NB4 (cell line): ENCODE measurements at regions not wholly inside any gene's neighbourhood (a gene's known extent, or its start where the extent isn't known, plus 50 kb on each side); places are given as distances from the start of the nearest gene placed in this dataset.

ENCODE experiments used
- POLR2A ChIP-seq: IDR thresholded peaks from 2 replicates; pipeline ENCODE4 v1.6.1; 2011; ENCODE audit warnings: mild to moderate bottlenecking; ENCODE audit not compliant: insufficient read length; ENCODE audit errors: extremely low read depth
- TF ChIP-seq, protein P1 (sequence below): IDR thresholded peaks from one replicate; pipeline ENCODE4 v1.5.1; 2012; ENCODE audit warnings: low read depth, low read length

DNA sequence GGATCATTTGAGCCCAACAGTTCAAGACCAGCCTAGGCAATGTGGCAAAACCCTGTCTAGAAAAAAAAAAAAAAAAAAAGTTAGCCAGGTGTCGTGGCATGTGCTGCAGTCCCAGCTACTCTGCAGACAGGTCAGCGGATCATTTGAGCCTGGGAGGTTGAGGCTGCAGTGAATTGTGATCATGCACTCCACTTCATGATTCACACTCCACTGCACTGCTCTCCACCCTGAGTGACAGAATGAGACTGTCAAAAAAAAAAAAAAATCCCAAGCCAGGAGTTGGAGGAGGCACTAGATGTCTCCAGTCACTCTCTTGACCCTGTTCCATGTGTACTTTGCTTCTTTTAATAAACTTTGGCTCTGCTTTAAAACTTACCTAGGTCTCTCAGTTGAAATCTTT, 51.0 kb upstream of the OLFM3 start:
- TF ChIP-seq, protein P1, sequence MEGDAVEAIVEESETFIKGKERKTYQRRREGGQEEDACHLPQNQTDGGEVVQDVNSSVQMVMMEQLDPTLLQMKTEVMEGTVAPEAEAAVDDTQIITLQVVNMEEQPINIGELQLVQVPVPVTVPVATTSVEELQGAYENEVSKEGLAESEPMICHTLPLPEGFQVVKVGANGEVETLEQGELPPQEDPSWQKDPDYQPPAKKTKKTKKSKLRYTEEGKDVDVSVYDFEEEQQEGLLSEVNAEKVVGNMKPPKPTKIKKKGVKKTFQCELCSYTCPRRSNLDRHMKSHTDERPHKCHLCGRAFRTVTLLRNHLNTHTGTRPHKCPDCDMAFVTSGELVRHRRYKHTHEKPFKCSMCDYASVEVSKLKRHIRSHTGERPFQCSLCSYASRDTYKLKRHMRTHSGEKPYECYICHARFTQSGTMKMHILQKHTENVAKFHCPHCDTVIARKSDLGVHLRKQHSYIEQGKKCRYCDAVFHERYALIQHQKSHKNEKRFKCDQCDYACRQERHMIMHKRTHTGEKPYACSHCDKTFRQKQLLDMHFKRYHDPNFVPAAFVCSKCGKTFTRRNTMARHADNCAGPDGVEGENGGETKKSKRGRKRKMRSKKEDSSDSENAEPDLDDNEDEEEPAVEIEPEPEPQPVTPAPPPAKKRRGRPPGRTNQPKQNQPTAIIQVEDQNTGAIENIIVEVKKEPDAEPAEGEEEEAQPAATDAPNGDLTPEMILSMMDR = no peak
- no peak for TF ChIP-seq POLR2A
